SK-N-SH (cell line): ENCODE measurements at regions not wholly inside any gene's neighbourhood (a gene's known extent, or its start where the extent isn't known, plus 50 kb on each side); places are given as distances from the start of the nearest gene placed in this dataset.
"Not testable (repeated sequence)": the region's sequence is repeated elsewhere in the genome, so short reads cannot be mapped to it uniquely, and the experiment has no call there.

Source experiments
- CTCF ChIA-PET: fragments of 300-600, 350-600 bp; formaldehyde crosslinking; extraction: SDS; loops from one replicate; lab custom pipeline; 2021; lab: Yijun Ruan, JAX
- POLR2A ChIA-PET: fragments of 350-600 bp; sonication (Branson Sonifier 250); formaldehyde crosslinking; extraction: SDS; loops from one replicate; lab custom pipeline; 2020; ENCODE audit warnings: antibody characterized with exemption, inconsistent platforms; lab: Yijun Ruan, JAX
- DNase-seq: peaks from one replicate; pipeline ENCODE4 v3.0.0; 2012
- H2AFZ ChIP-seq: fragments of 200-600 bp; sonication (generic); 2 replicates; pipeline ENCODE4 v1.8.1; 2016; ENCODE audit warnings: antibody characterized with exemption, mild to moderate bottlenecking, low read depth
- H3F3A ChIP-seq: fragments of 200-600 bp; sonication (generic); replicated peaks from 2 replicates; pipeline ENCODE3; 2016; ENCODE audit warnings: antibody characterized with exemption, mild to moderate bottlenecking; ENCODE audit not compliant: insufficient read depth
- H3K27ac ChIP-seq, 2 experiments: fragments of 200-500 bp in 1 of 2; fragments of 200-600 bp in 1 of 2; sonication (Bioruptor generic) in 1 of 2; sonication (generic), shearing (Covaris generic) in 1 of 2; 2 replicates each; pipeline versions ENCODE4 v1.5.1 to v1.6.1; 2014 to 2016; ENCODE audit warnings: low read depth in 2 of 2, inconsistent platforms in 1 of 2, low read length in 1 of 2, mild to moderate bottlenecking in 1 of 2, mixed read lengths in 1 of 2
- H3K27me3 ChIP-seq: fragments of 200-600 bp; sonication (generic), shearing (Covaris generic); 2 replicates; pipeline ENCODE4 v1.6.1; 2016; ENCODE audit warnings: mixed run types; ENCODE audit not compliant: insufficient read depth
- H3K36me3 ChIP-seq, 2 experiments: fragments of 200-500 bp in 1 of 2; fragments of 200-600 bp in 1 of 2; sonication (Bioruptor generic) in 1 of 2; sonication (generic) in 1 of 2; replicated peaks in 1 of 2; 2 replicates each; pipeline versions ENCODE3 to v1.5.1; 2014 to 2016; ENCODE audit warnings: low read length in 1 of 2, mild to moderate bottlenecking in 1 of 2; ENCODE audit not compliant: insufficient read depth in 2 of 2, control insufficient read depth in 1 of 2
- H3K4me1 ChIP-seq, 2 experiments: fragments of 200-500 bp in 1 of 2; fragments of 200-600 bp in 1 of 2; sonication (Bioruptor generic) in 1 of 2; sonication (generic), shearing (Covaris generic) in 1 of 2; 2 replicates each; pipeline versions ENCODE4 v1.5.1 to v1.6.1; 2014 to 2016; ENCODE audit warnings: low read depth in 1 of 2, low read length in 1 of 2, mixed run types in 1 of 2; ENCODE audit not compliant: insufficient read depth in 2 of 2, control insufficient read depth in 1 of 2
- H3K4me2 ChIP-seq: fragments of 200-600 bp; sonication (generic), shearing (Covaris generic); 2 replicates; pipeline ENCODE4 v1.6.1; 2017; ENCODE audit warnings: mixed run types
- H3K4me3 ChIP-seq, 2 experiments: fragments of 200-500 bp in 1 of 2; fragments of 200-600 bp in 1 of 2; sonication (Bioruptor generic) in 1 of 2; sonication (generic), shearing (Covaris generic) in 1 of 2; 2 replicates each; pipeline versions ENCODE4 v1.5.1 to v1.8.1; 2014 to 2016; ENCODE audit warnings: low read depth in 2 of 2, inconsistent platforms in 1 of 2, low read length in 1 of 2, mild to moderate bottlenecking in 1 of 2, mixed read lengths in 1 of 2, moderate library complexity in 1 of 2
- H3K79me2 ChIP-seq: fragments of 200-600 bp; sonication (generic); 2 replicates; pipeline ENCODE4 v1.8.1; 2017; ENCODE audit warnings: mild to moderate bottlenecking; ENCODE audit not compliant: insufficient read depth
- H3K9ac ChIP-seq: fragments of 200-600 bp; sonication (generic); 2 replicates; pipeline ENCODE4 v1.6.1; 2017; ENCODE audit warnings: mixed run types
- H3K9me2 ChIP-seq: fragments of 200-600 bp; sonication (generic); 2 replicates; pipeline ENCODE4 v1.6.1; 2017; ENCODE audit warnings: mixed run types
- H3K9me3 ChIP-seq: fragments of 200-600 bp; sonication (generic); 2 replicates; pipeline ENCODE4 v1.6.1; 2017; ENCODE audit warnings: mixed run types, mild to moderate bottlenecking, moderate library complexity
- H4K20me1 ChIP-seq: fragments of 200-600 bp; sonication (generic); 2 replicates; pipeline ENCODE4 v1.6.1; 2017; ENCODE audit warnings: mild to moderate bottlenecking, mixed run types; ENCODE audit not compliant: insufficient read depth
- CHD2 ChIP-seq: fragments of 150-350 bp; IDR thresholded peaks from 2 replicates; pipeline ENCODE4 v1.6.1; 2018; ENCODE audit warnings: low read length; ENCODE audit not compliant: partially characterized antibody
- ELF1 ChIP-seq: IDR thresholded peaks from 2 replicates; pipeline ENCODE4 v1.4.0; 2012
- FOXM1 ChIP-seq: IDR thresholded peaks from 2 replicates; pipeline ENCODE4 v1.4.0; 2012; ENCODE audit warnings: low read depth, mild to moderate bottlenecking
- GATA2 ChIP-seq: sonication (generic); formaldehyde crosslinking; IDR thresholded peaks from 2 replicates; pipeline ENCODE4 v1.5.0; 2020; ENCODE audit warnings: mild to moderate bottlenecking, missing genetic modification reagents
- JUND ChIP-seq: IDR thresholded peaks from 2 replicates; pipeline ENCODE4 v1.4.0; 2012
- MEF2A ChIP-seq: IDR thresholded peaks from 2 replicates; pipeline ENCODE4 v1.4.0; 2012; ENCODE audit warnings: low read depth, borderline replicate concordance
- NFIC ChIP-seq: IDR thresholded peaks from 2 replicates; pipeline ENCODE4 v1.4.0; 2012; ENCODE audit warnings: borderline replicate concordance
- POLR2AphosphoS5 ChIP-seq: IDR thresholded peaks from 2 replicates; pipeline ENCODE4 v1.6.1; 2012; ENCODE audit warnings: low read depth, low read length
- RAD21 ChIP-seq: IDR thresholded peaks from 2 replicates; pipeline ENCODE4 v1.6.1; 2012; ENCODE audit warnings: mild to moderate bottlenecking, low read length
- RCOR1 ChIP-seq: fragments of 150-350 bp; IDR thresholded peaks from 2 replicates; pipeline ENCODE4 v1.6.1; 2017; ENCODE audit warnings: antibody characterized with exemption, low read length
- SIN3A ChIP-seq: IDR thresholded peaks from 2 replicates; pipeline ENCODE4 v1.6.1; 2012; ENCODE audit warnings: low read depth, mild to moderate bottlenecking, low read length, moderate library complexity, borderline replicate concordance
- SMC3 ChIP-seq: IDR thresholded peaks from 2 replicates; pipeline ENCODE4 v1.6.1; 2012; ENCODE audit warnings: low read depth, low read length, improper control_type of control experiment
- TAF1 ChIP-seq: IDR thresholded peaks from 2 replicates; pipeline ENCODE4 v1.6.1; 2012; ENCODE audit warnings: low read depth, mild to moderate bottlenecking, low read length, moderate library complexity, borderline replicate concordance
- TCF12 ChIP-seq: IDR thresholded peaks from 2 replicates; pipeline ENCODE4 v1.4.0; 2012
- YY1 ChIP-seq: IDR thresholded peaks from 2 replicates; pipeline ENCODE4 v1.4.0; 2012; ENCODE audit warnings: low read depth, mild to moderate bottlenecking
- WGBS: methylation state at CpG from one replicate; pipeline ENCODE4 v1.1.6; 2017; ENCODE audit warnings: low lambda C conversion rate; 5-methylcytosine and 5-hydroxymethylcytosine counted together
- TF ChIP-seq, protein P1 (sequence below): fragments of 150-350 bp; IDR thresholded peaks from 2 replicates; pipeline ENCODE4 v1.6.1; 2017; ENCODE audit warnings: antibody characterized with exemption, low read length, low read depth, borderline replicate concordance
- TF ChIP-seq, protein P2 (sequence below): IDR thresholded peaks from 2 replicates; pipeline ENCODE4 v1.4.0; 2012; ENCODE audit warnings: low read depth
- TF ChIP-seq, protein P3 (sequence below): IDR thresholded peaks from 2 replicates; pipeline ENCODE4 v1.4.0; 2012; ENCODE audit warnings: low read depth, borderline replicate concordance
- TF ChIP-seq, protein P4 (sequence below): IDR thresholded peaks from 2 replicates; pipeline ENCODE4 v1.4.0; 2012; ENCODE audit warnings: low read depth, borderline replicate concordance
- TF ChIP-seq, protein P5 (sequence below): IDR thresholded peaks from 2 replicates; pipeline ENCODE4 v1.6.1; 2012; ENCODE audit warnings: mild to moderate bottlenecking, low read depth, low read length, moderate library complexity

DNA sequence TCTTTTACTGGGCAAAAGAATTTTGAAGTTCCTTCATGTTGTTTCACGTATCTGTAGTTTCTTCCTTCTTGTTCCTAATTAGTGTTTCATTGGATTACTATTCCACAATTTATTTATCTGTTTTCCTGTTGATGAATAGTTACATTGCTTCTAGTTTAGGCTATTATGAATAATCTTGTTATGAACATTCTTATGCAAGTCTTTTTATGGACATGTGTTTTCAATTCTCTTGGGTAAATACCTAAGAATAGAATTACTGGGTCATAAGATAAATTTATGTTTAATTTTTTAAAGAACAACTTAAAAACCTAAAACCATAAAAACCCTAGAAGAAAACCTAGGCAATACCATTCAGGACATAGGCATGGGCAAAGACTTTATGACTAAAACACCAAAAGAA is 70.9 kb upstream of the RXFP1 start:
- no peak for DNase-seq
- no peaks in the 10 kb centered on the region for H4K20me1 ChIP-seq

DNA sequence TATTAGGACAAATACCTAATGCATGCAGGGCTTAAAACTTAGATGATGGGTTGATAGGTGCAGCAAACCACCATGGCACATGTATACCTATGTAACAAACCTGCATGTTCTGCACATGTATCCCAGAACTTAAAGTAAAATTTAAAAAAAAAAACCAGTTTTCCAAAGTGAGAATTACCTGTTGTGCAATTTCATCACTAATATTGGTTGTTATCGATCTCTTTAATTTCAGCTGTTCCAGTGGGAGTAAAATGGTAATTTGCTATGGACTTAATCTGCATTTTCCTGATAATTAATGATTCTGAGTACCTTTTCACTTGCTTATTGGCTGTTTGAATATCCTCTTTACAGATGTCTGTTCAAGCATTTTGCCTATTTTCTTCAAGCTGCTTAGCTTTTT is 69.6 kb upstream of the RXFP1 start:
- CTCF ChIA-PET, H2AFZ ChIP-seq, H3K9me3 ChIP-seq, DNase-seq, H3K36me3 ChIP-seq, H3K4me3 ChIP-seq, POLR2A ChIA-PET, H3K27ac ChIP-seq, H3K4me2 ChIP-seq, H3K9ac ChIP-seq, H3K9me2 ChIP-seq, H3K79me2 ChIP-seq, H3K4me1 ChIP-seq, H4K20me1 ChIP-seq, H3F3A ChIP-seq, H3K27me3 ChIP-seq: not testable (repeated sequence)
- 21% methylated on average over 1 of the region's 1 CpG for WGBS

More for the DNA sequence above, 70.9 kb upstream of the RXFP1 start:
- no peaks in the 10 kb centered on the region for H3K79me2 ChIP-seq
- no peak overlapping the region for H3K4me2 ChIP-seq
- H3K9me3 ChIP-seq, result no peaks in the 10 kb centered on the region
- no peaks in the 10 kb centered on the region for H3F3A ChIP-seq
- no peaks in the 10 kb centered on the region for H3K36me3 ChIP-seq
- no peak overlapping the region for H3K27ac ChIP-seq
- H2AFZ ChIP-seq, result no peak overlapping the region
- POLR2A ChIA-PET, result no interaction called here
- TF ChIP-seq, protein P1, sequence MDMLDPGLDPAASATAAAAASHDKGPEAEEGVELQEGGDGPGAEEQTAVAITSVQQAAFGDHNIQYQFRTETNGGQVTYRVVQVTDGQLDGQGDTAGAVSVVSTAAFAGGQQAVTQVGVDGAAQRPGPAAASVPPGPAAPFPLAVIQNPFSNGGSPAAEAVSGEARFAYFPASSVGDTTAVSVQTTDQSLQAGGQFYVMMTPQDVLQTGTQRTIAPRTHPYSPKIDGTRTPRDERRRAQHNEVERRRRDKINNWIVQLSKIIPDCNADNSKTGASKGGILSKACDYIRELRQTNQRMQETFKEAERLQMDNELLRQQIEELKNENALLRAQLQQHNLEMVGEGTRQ, result no peak
- TF ChIP-seq CHD2 (no peak), YY1 (no peak), RCOR1 (no peak), SMC3 (no peak), TCF12 (no peak), NFIC (no peak), ELF1 (no peak), SIN3A (no peak), JUND (no peak), TAF1 (no peak), POLR2AphosphoS5 (no peak), MEF2A (no peak), RAD21 (no peak), FOXM1 (no peak), GATA2 (no peak)
- TF ChIP-seq, protein P2, sequence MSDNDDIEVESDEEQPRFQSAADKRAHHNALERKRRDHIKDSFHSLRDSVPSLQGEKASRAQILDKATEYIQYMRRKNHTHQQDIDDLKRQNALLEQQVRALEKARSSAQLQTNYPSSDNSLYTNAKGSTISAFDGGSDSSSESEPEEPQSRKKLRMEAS, result no peak
- TF ChIP-seq, protein P3, sequence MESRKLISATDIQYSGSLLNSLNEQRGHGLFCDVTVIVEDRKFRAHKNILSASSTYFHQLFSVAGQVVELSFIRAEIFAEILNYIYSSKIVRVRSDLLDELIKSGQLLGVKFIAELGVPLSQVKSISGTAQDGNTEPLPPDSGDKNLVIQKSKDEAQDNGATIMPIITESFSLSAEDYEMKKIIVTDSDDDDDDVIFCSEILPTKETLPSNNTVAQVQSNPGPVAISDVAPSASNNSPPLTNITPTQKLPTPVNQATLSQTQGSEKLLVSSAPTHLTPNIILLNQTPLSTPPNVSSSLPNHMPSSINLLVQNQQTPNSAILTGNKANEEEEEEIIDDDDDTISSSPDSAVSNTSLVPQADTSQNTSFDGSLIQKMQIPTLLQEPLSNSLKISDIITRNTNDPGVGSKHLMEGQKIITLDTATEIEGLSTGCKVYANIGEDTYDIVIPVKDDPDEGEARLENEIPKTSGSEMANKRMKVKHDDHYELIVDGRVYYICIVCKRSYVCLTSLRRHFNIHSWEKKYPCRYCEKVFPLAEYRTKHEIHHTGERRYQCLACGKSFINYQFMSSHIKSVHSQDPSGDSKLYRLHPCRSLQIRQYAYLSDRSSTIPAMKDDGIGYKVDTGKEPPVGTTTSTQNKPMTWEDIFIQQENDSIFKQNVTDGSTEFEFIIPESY, result no peak
- TF ChIP-seq, protein P4, sequence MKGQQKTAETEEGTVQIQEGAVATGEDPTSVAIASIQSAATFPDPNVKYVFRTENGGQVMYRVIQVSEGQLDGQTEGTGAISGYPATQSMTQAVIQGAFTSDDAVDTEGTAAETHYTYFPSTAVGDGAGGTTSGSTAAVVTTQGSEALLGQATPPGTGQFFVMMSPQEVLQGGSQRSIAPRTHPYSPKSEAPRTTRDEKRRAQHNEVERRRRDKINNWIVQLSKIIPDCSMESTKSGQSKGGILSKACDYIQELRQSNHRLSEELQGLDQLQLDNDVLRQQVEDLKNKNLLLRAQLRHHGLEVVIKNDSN, result no peak
- TF ChIP-seq, protein P5, sequence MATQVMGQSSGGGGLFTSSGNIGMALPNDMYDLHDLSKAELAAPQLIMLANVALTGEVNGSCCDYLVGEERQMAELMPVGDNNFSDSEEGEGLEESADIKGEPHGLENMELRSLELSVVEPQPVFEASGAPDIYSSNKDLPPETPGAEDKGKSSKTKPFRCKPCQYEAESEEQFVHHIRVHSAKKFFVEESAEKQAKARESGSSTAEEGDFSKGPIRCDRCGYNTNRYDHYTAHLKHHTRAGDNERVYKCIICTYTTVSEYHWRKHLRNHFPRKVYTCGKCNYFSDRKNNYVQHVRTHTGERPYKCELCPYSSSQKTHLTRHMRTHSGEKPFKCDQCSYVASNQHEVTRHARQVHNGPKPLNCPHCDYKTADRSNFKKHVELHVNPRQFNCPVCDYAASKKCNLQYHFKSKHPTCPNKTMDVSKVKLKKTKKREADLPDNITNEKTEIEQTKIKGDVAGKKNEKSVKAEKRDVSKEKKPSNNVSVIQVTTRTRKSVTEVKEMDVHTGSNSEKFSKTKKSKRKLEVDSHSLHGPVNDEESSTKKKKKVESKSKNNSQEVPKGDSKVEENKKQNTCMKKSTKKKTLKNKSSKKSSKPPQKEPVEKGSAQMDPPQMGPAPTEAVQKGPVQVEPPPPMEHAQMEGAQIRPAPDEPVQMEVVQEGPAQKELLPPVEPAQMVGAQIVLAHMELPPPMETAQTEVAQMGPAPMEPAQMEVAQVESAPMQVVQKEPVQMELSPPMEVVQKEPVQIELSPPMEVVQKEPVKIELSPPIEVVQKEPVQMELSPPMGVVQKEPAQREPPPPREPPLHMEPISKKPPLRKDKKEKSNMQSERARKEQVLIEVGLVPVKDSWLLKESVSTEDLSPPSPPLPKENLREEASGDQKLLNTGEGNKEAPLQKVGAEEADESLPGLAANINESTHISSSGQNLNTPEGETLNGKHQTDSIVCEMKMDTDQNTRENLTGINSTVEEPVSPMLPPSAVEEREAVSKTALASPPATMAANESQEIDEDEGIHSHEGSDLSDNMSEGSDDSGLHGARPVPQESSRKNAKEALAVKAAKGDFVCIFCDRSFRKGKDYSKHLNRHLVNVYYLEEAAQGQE, result no peak
- H3K4me1 ChIP-seq, result no peaks in the 10 kb centered on the region
- no peaks in the 10 kb centered on the region for H3K9me2 ChIP-seq
- CTCF ChIA-PET, result no interaction called here
- WGBS, result 9% methylated on average over 1 of the region's 1 CpG
- no peak overlapping the region for H3K4me3 ChIP-seq
- H3K9ac ChIP-seq, result no peak overlapping the region
- no peaks in the 10 kb centered on the region for H3K27me3 ChIP-seq
